ENCODE measurements at regions not wholly inside any gene's neighbourhood (a gene's known extent, or its start where the extent isn't known, plus 50 kb on each side); places are given as distances from the start of the nearest gene placed in this dataset.

GRCh38 chrY:8011515-8011914, 1100.0 kb upstream of the AMELY start:
- TF ChIP-seq CTCF (IDR thresholded peaks at IDR 0.05; ENCODE audit: low read length) (no peak), EZH2 (IDR thresholded peaks at IDR 0.05; ENCODE audit: borderline replicate concordance, low read length) (no peak)
